22Rv1 (cell line): ENCODE measurements at regions not wholly inside any gene's neighbourhood (a gene's known extent, or its start where the extent isn't known, plus 50 kb on each side); places are given as distances from the start of the nearest gene placed in this dataset.

Source experiments
- CTCF ChIP-seq: fragments of 450-650 bp; IDR thresholded peaks from 2 replicates; pipeline ENCODE4 v1.5.1; 2017; ENCODE audit warnings: mild to moderate bottlenecking
- ZFX ChIP-seq: fragments of 450-650 bp; IDR thresholded peaks from 2 replicates; pipeline ENCODE4 v1.6.1; 2017; ENCODE audit warnings: antibody characterized with exemption, borderline replicate concordance

DNA sequence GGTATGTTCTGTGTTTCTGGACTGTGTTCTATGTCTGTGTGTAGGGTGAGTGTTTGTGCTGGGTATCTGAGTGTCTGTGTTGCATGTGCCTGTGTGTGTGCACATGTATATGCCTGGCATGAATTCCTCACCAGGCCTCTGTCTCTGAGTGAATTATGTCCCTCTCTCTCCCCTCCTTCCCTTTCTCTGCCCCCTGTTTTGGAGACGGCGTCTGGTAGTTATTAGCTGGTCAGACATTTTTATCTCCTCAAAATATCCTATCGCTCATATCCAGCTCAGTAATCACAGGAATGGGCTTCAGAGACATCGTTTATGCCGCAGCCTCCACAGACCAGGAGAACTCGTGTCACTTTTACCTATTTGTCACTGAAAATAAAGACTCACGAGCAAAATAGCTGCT is 483.2 kb upstream of the BRINP1 start:
- TF ChIP-seq CTCF (no peak), ZFX (no peak)
